A673 (cell line): ENCODE measurements at regions not wholly inside any gene's neighbourhood (a gene's known extent, or its start where the extent isn't known, plus 50 kb on each side); places are given as distances from the start of the nearest gene placed in this dataset.

Experiments used
- BruUV-seq: library from RNA; stranded (reverse); fragments of 400-500 nt; replicated peaks from 2 replicates; lab custom pipeline; 2021; lab: Mats Ljungman, UMichigan
- CTCF ChIA-PET: fragments of 300-600 bp; sonication (Branson Sonifier 250); formaldehyde crosslinking; loops from one replicate; lab custom pipeline; 2022; ENCODE audit warnings: antibody characterized with exemption; lab: Charles Lee
- POLR2A ChIA-PET: fragments of 300-600 bp; sonication (Branson Sonifier 250); formaldehyde crosslinking; loops from one replicate; lab custom pipeline; 2022; ENCODE audit warnings: antibody characterized with exemption; ENCODE audit not compliant: low non-redundant PET; lab: Charles Lee
- DNase-seq: peaks from one replicate; pipeline ENCODE4 v3.0.0-alpha.2; 2015; ENCODE audit warnings: low spot score
- H3K27ac ChIP-seq: fragments of 200-600 bp; sonication (generic); 2 replicates; pipeline ENCODE4 v1.5.1; 2016; ENCODE audit warnings: mixed run types, low read depth, mild to moderate bottlenecking, mixed read lengths, antibody characterized with exemption, low read length; ENCODE audit not compliant: poor library complexity, severe bottlenecking
- H3K27me3 ChIP-seq: fragments of 200-600 bp; sonication (generic); replicated peaks from 2 replicates; pipeline ENCODE4 v1.6.1; 2017; ENCODE audit warnings: mixed run types, low read depth, mild to moderate bottlenecking, mixed read lengths, antibody characterized with exemption, low read length; ENCODE audit not compliant: insufficient read depth, poor library complexity
- H3K36me3 ChIP-seq: fragments of 200-600 bp; sonication (generic); 2 replicates; pipeline ENCODE4 v1.6.1; 2016; ENCODE audit warnings: mixed run types, mild to moderate bottlenecking, mixed read lengths, antibody characterized with exemption, low read length; ENCODE audit not compliant: insufficient read depth, poor library complexity, severe bottlenecking
- H3K4me1 ChIP-seq: fragments of 200-600 bp; sonication (generic); 2 replicates; pipeline ENCODE4 v1.6.1; 2017; ENCODE audit warnings: mixed run types, mild to moderate bottlenecking, mixed read lengths, antibody characterized with exemption, low read length; ENCODE audit not compliant: insufficient read depth, poor library complexity, severe bottlenecking
- H3K4me3 ChIP-seq: fragments of 200-600 bp; sonication (generic); 2 replicates; pipeline ENCODE4 v1.5.1; 2016; ENCODE audit warnings: low read depth, mixed run types, mild to moderate bottlenecking, mixed read lengths, low read length; ENCODE audit not compliant: poor library complexity, severe bottlenecking
- H3K9me3 ChIP-seq: fragments of 200-600 bp; sonication (generic); 2 replicates; pipeline ENCODE4 v1.6.1; 2016; ENCODE audit warnings: mixed run types, low read depth, mild to moderate bottlenecking, mixed read lengths, antibody characterized with exemption, low read length; ENCODE audit not compliant: poor library complexity, severe bottlenecking
- EZH2 ChIP-seq: fragments of 200-600 bp; sonication (generic); IDR thresholded peaks from 2 replicates; pipeline ENCODE4 v1.6.1; 2017; ENCODE audit warnings: borderline replicate concordance, low read depth, mild to moderate bottlenecking, mixed read lengths, antibody characterized with exemption, low read length; ENCODE audit not compliant: poor library complexity, severe bottlenecking
- intact Hi-C: fragments of 100-400 bp; cut with micrococcal nuclease; formaldehyde crosslinking; loops from one replicate; pipeline ENCODE4 v1.10.0; 2022; ENCODE audit not compliant: unreplicated experiment
- TF ChIP-seq, protein P1 (sequence below): fragments of 300-800, 200-600 bp; sonication (generic); conservative IDR thresholded peaks from 2 replicates; pipeline ENCODE4 v1.5.1; 2017; ENCODE audit warnings: low read depth, mild to moderate bottlenecking, antibody characterized with exemption, low read length, moderate library complexity, mixed read lengths

DNA sequence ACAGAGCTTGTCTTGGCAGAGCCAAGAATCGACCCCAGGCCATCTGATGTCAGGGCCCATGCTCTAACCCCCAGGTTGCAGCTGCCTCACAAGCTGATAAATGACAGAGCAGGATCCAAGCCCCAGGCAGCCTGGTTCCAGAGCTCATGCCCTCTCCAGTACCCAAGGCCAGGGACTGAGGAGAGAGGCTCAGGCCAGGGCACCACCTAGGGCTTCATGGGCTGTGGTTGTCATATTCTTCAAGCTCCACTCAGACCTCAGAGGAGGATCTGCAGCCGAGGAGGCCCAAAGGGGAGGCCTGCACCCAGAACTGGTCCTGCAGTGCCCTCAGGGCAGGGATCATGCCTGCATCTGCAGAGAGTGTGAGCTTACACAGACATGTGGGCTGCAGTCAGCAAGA lies 301.1 kb downstream of the MATN1 start:
- no peaks in the 10 kb centered on the region for H3K9me3 ChIP-seq
- ChIA-PET CTCF (no interaction called here), POLR2A (no interaction called here)
- intact Hi-C loops = no loop called here
- H3K4me3 ChIP-seq = no peak overlapping the region
- H3K27me3 ChIP-seq = no peaks in the 10 kb centered on the region
- BruUV-seq = no TSS peak
- H3K4me1 ChIP-seq = no peaks in the 10 kb centered on the region
- H3K27ac ChIP-seq = no peak overlapping the region
- TF ChIP-seq EZH2 = no peak
- TF ChIP-seq, protein P1, sequence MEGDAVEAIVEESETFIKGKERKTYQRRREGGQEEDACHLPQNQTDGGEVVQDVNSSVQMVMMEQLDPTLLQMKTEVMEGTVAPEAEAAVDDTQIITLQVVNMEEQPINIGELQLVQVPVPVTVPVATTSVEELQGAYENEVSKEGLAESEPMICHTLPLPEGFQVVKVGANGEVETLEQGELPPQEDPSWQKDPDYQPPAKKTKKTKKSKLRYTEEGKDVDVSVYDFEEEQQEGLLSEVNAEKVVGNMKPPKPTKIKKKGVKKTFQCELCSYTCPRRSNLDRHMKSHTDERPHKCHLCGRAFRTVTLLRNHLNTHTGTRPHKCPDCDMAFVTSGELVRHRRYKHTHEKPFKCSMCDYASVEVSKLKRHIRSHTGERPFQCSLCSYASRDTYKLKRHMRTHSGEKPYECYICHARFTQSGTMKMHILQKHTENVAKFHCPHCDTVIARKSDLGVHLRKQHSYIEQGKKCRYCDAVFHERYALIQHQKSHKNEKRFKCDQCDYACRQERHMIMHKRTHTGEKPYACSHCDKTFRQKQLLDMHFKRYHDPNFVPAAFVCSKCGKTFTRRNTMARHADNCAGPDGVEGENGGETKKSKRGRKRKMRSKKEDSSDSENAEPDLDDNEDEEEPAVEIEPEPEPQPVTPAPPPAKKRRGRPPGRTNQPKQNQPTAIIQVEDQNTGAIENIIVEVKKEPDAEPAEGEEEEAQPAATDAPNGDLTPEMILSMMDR = no peak
- no peaks in the 10 kb centered on the region for H3K36me3 ChIP-seq
- no peak for DNase-seq

DNA sequence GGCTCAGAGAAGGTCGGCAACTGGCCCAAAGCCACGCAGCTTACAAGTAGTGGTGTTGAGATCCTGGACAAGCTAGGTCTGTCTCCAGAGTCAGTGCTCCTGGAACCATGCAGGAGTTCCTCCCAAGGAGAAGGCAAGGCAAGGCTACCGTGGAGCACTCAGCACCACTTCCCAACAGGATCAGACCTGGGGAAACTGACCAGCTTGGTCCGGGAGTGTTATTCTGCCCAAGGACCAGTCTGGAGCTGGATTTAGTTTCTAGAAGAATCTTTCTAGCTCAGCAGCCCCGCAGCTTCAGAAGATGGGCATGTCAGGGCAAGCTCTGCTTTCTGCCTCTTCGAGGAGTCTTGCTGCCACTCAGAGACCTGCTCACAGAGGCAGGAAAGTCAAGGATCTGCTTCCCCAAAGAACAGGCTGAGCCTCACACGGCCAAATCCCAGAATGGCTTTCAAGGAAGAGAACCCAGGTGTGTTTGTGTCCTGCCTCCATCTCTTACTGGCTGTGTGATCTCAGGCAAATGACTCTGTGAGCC lies 302.8 kb downstream of the MATN1 start:
- Histone ChIP-seq H3K27ac (no peak overlapping the region), H3K36me3 (no peaks in the 10 kb centered on the region), H3K9me3 (no peaks in the 10 kb centered on the region), H3K27me3 (no peaks in the 10 kb centered on the region), H3K4me3 (no peak overlapping the region), H3K4me1 (no peaks in the 10 kb centered on the region)
- no TSS peak for BruUV-seq
- DNase-seq = no peak
- CTCF ChIA-PET = no interaction called here
- intact Hi-C loops = no loop called here
- no peak for TF ChIP-seq EZH2
- TF ChIP-seq, protein P1 = no peak
- POLR2A ChIA-PET = no interaction called here

DNA sequence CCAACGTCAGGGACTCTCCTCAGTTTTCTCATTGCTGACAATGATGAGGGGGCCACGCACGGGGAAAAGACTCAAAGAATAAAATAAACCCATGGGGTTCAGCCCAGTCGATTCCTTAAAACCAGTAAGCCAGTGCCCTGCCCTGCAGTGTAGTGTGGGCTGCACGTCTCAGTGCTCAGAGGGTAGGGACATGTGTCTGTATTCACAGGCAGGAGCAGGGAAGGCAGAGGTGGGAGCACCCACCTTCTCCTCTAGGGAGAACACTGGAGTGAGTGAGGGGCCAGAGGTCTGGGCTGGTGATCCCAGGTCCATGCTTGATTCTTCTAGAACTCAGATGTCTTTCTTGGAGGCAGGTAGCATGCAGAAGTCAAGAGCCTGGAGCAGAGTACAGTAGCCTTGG lies 303.6 kb downstream of the MATN1 start:
- CTCF ChIA-PET = no interaction called here
- no TSS peak for BruUV-seq
- H3K9me3 ChIP-seq = no peaks in the 10 kb centered on the region
- no peaks in the 10 kb centered on the region for H3K4me1 ChIP-seq
- H3K36me3 ChIP-seq = no peaks in the 10 kb centered on the region
- intact Hi-C loops = no loop called here
- no peak overlapping the region for H3K27ac ChIP-seq
- H3K27me3 ChIP-seq = no peaks in the 10 kb centered on the region
- TF ChIP-seq EZH2 = no peak
- TF ChIP-seq, protein P1 = no peak
- H3K4me3 ChIP-seq = no peak overlapping the region
- POLR2A ChIA-PET = no interaction called here
- no peak for DNase-seq
